ENCODE measurements at regions not wholly inside any gene's neighbourhood (a gene's known extent, or its start where the extent isn't known, plus 50 kb on each side); places are given as distances from the start of the nearest gene placed in this dataset.

- no peak overlapping the region for H3K9ac ChIP-seq (replicated peaks; ENCODE audit: extremely low read depth, insufficient read depth, low read length)
- no peak for FAIRE-seq
- no peak overlapping the region for H3K4me3 ChIP-seq (replicated peaks in 1 of 3; ENCODE audit: insufficient read depth in 1 of 3, low read depth in 1 of 3, low read length in 3 of 3)
- no peak overlapping the region for H2AFZ ChIP-seq (ENCODE audit: low read depth, low read length)
- no peak overlapping the region for H3K4me2 ChIP-seq (ENCODE audit: insufficient read depth, low read length)
- ChIA-PET CTCF (no interaction called here), POLR2A (no interaction called here)
- H3K4me1 ChIP-seq (ENCODE audit: control insufficient read depth, extremely low read depth, insufficient read depth, low read length): no peaks in the 10 kb centered on the region
- no peak for DNase-seq (ENCODE audit: low read depth, low spot score)
- TF ChIP-seq POLR2A (IDR thresholded peaks at IDR 0.05; ENCODE audit: low read depth, low read length) (no peak), MAX (IDR thresholded peaks at IDR 0.05; ENCODE audit: insufficient read depth, insufficient read length) (no peak), FOS (IDR thresholded peaks at IDR 0.05; ENCODE audit: borderline replicate concordance, insufficient read depth, low read length) (no peak), JUN (IDR thresholded peaks at IDR 0.05; ENCODE audit: borderline replicate concordance, insufficient read depth, insufficient read length, low read depth) (no peak), EZH2 (IDR thresholded peaks at IDR 0.05; ENCODE audit: borderline replicate concordance, low read depth, low read length, severe bottlenecking) (no peak), MYC (IDR thresholded peaks at IDR 0.05; ENCODE audit: low read depth, low read length) (no peak), POLR2AphosphoS5 (IDR thresholded peaks at IDR 0.05; ENCODE audit: insufficient read depth, low read depth, low read length) (no peak)
- no peaks in the 10 kb centered on the region for H3K79me2 ChIP-seq (ENCODE audit: control insufficient read depth, insufficient read depth, low read length)
- intact Hi-C loops (cut with micrococcal nuclease): no loop called here
- H3K27me3 ChIP-seq (ENCODE audit: control insufficient read depth in 2 of 2, insufficient read depth in 2 of 2, low read length in 2 of 2): no peaks in the 10 kb centered on the region
- H3K9me1 ChIP-seq (replicated peaks; ENCODE audit: control insufficient read depth, extremely low read depth, insufficient read depth, low read length): no peaks in the 10 kb centered on the region
- H4K20me1 ChIP-seq (replicated peaks; ENCODE audit: control insufficient read depth, extremely low read depth, insufficient read depth, low read length): no peaks in the 10 kb centered on the region
- dilution Hi-C loops (cut with MboI; ENCODE audit: extremely low pct_ligation_motif_present, low sequenced_read_pairs): no loop called here
- H3K9me3 ChIP-seq (replicated peaks; ENCODE audit: control insufficient read depth, insufficient read depth, low read length): no peaks in the 10 kb centered on the region
- H3K36me3 ChIP-seq (ENCODE audit: control insufficient read depth in 2 of 2, extremely low read depth in 1 of 2, insufficient read depth in 2 of 2, low read length in 2 of 2): no peaks in the 10 kb centered on the region
- BruUV-seq (replicated peaks): no TSS peak
- H3K27ac ChIP-seq (ENCODE audit: insufficient read depth, low read depth, low read length): no peak overlapping the region
Observed at GRCh38 chr9:80493258-80493657, 921.5 kb downstream of the TLE4 start.

- ChIA-PET CTCF (no interaction called here), POLR2A (no interaction called here)
- no peak for TF ChIP-seq EZH2 (IDR thresholded peaks at IDR 0.05; ENCODE audit: borderline replicate concordance, low read depth, low read length, severe bottlenecking)
- intact Hi-C loops (cut with micrococcal nuclease) (no loop called here), dilution Hi-C loops (cut with MboI; ENCODE audit: extremely low pct_ligation_motif_present, low sequenced_read_pairs) (no loop called here)
- FAIRE-seq (no peak), DNase-seq (ENCODE audit: low read depth, low spot score) (no peak)
- no peaks in the 10 kb centered on the region for H3K4me1 ChIP-seq (ENCODE audit: control insufficient read depth, extremely low read depth, insufficient read depth, low read length)
- no peak overlapping the region for H3K27ac ChIP-seq (ENCODE audit: insufficient read depth, low read depth, low read length)
- no peaks in the 10 kb centered on the region for H3K9me1 ChIP-seq (replicated peaks; ENCODE audit: control insufficient read depth, extremely low read depth, insufficient read depth, low read length)
- H3K9ac ChIP-seq (replicated peaks; ENCODE audit: extremely low read depth, insufficient read depth, low read length): no peak overlapping the region
- no TSS peak for BruUV-seq (replicated peaks)
- H4K20me1 ChIP-seq (replicated peaks; ENCODE audit: control insufficient read depth, extremely low read depth, insufficient read depth, low read length): no peaks in the 10 kb centered on the region
- H3K4me2 ChIP-seq (ENCODE audit: insufficient read depth, low read length): no peak overlapping the region
- no peak overlapping the region for H3K4me3 ChIP-seq (replicated peaks in 1 of 3; ENCODE audit: insufficient read depth in 1 of 3, low read depth in 1 of 3, low read length in 3 of 3)
- no peaks in the 10 kb centered on the region for H3K27me3 ChIP-seq (ENCODE audit: control insufficient read depth in 2 of 2, insufficient read depth in 2 of 2, low read length in 2 of 2)
- no peaks in the 10 kb centered on the region for H3K79me2 ChIP-seq (ENCODE audit: control insufficient read depth, insufficient read depth, low read length)
- H3K9me3 ChIP-seq (replicated peaks; ENCODE audit: control insufficient read depth, insufficient read depth, low read length): no peaks in the 10 kb centered on the region
- no peaks in the 10 kb centered on the region for H3K36me3 ChIP-seq (ENCODE audit: control insufficient read depth in 2 of 2, extremely low read depth in 1 of 2, insufficient read depth in 2 of 2, low read length in 2 of 2)
- H2AFZ ChIP-seq (ENCODE audit: low read depth, low read length): no peak overlapping the region
Observed at GRCh38 chr9:80492221-80492620, 920.5 kb downstream of the TLE4 start.
